SK-N-SH (cell line): ENCODE measurements at regions not wholly inside any gene's neighbourhood (a gene's known extent, or its start where the extent isn't known, plus 50 kb on each side); places are given as distances from the start of the nearest gene placed in this dataset.

Experiments
- CTCF ChIA-PET: fragments of 300-600, 350-600 bp; formaldehyde crosslinking; extraction: SDS; loops from one replicate; lab custom pipeline; 2021; lab: Yijun Ruan, JAX
- POLR2A ChIA-PET: fragments of 350-600 bp; sonication (Branson Sonifier 250); formaldehyde crosslinking; extraction: SDS; loops from one replicate; lab custom pipeline; 2020; ENCODE audit warnings: antibody characterized with exemption, inconsistent platforms; lab: Yijun Ruan, JAX
- DNase-seq: peaks from one replicate; pipeline ENCODE4 v3.0.0; 2012
- H2AFZ ChIP-seq: fragments of 200-600 bp; sonication (generic); 2 replicates; pipeline ENCODE4 v1.8.1; 2016; ENCODE audit warnings: antibody characterized with exemption, mild to moderate bottlenecking, low read depth
- H3F3A ChIP-seq: fragments of 200-600 bp; sonication (generic); replicated peaks from 2 replicates; pipeline ENCODE3; 2016; ENCODE audit warnings: antibody characterized with exemption, mild to moderate bottlenecking; ENCODE audit not compliant: insufficient read depth
- H3K27ac ChIP-seq, 2 experiments: fragments of 200-500 bp in 1 of 2; fragments of 200-600 bp in 1 of 2; sonication (Bioruptor generic) in 1 of 2; sonication (generic), shearing (Covaris generic) in 1 of 2; 2 replicates each; pipeline versions ENCODE4 v1.5.1 to v1.6.1; 2014 to 2016; ENCODE audit warnings: low read depth in 2 of 2, inconsistent platforms in 1 of 2, low read length in 1 of 2, mild to moderate bottlenecking in 1 of 2, mixed read lengths in 1 of 2
- H3K27me3 ChIP-seq: fragments of 200-600 bp; sonication (generic), shearing (Covaris generic); 2 replicates; pipeline ENCODE4 v1.6.1; 2016; ENCODE audit warnings: mixed run types; ENCODE audit not compliant: insufficient read depth
- H3K36me3 ChIP-seq, 2 experiments: fragments of 200-500 bp in 1 of 2; fragments of 200-600 bp in 1 of 2; sonication (Bioruptor generic) in 1 of 2; sonication (generic) in 1 of 2; replicated peaks in 1 of 2; 2 replicates each; pipeline versions ENCODE3 to v1.5.1; 2014 to 2016; ENCODE audit warnings: low read length in 1 of 2, mild to moderate bottlenecking in 1 of 2; ENCODE audit not compliant: insufficient read depth in 2 of 2, control insufficient read depth in 1 of 2
- H3K4me1 ChIP-seq, 2 experiments: fragments of 200-500 bp in 1 of 2; fragments of 200-600 bp in 1 of 2; sonication (Bioruptor generic) in 1 of 2; sonication (generic), shearing (Covaris generic) in 1 of 2; 2 replicates each; pipeline versions ENCODE4 v1.5.1 to v1.6.1; 2014 to 2016; ENCODE audit warnings: low read depth in 1 of 2, low read length in 1 of 2, mixed run types in 1 of 2; ENCODE audit not compliant: insufficient read depth in 2 of 2, control insufficient read depth in 1 of 2
- H3K4me2 ChIP-seq: fragments of 200-600 bp; sonication (generic), shearing (Covaris generic); 2 replicates; pipeline ENCODE4 v1.6.1; 2017; ENCODE audit warnings: mixed run types
- H3K4me3 ChIP-seq, 2 experiments: fragments of 200-500 bp in 1 of 2; fragments of 200-600 bp in 1 of 2; sonication (Bioruptor generic) in 1 of 2; sonication (generic), shearing (Covaris generic) in 1 of 2; 2 replicates each; pipeline versions ENCODE4 v1.5.1 to v1.8.1; 2014 to 2016; ENCODE audit warnings: low read depth in 2 of 2, inconsistent platforms in 1 of 2, low read length in 1 of 2, mild to moderate bottlenecking in 1 of 2, mixed read lengths in 1 of 2, moderate library complexity in 1 of 2
- H3K79me2 ChIP-seq: fragments of 200-600 bp; sonication (generic); 2 replicates; pipeline ENCODE4 v1.8.1; 2017; ENCODE audit warnings: mild to moderate bottlenecking; ENCODE audit not compliant: insufficient read depth
- H3K9ac ChIP-seq: fragments of 200-600 bp; sonication (generic); 2 replicates; pipeline ENCODE4 v1.6.1; 2017; ENCODE audit warnings: mixed run types
- H3K9me2 ChIP-seq: fragments of 200-600 bp; sonication (generic); 2 replicates; pipeline ENCODE4 v1.6.1; 2017; ENCODE audit warnings: mixed run types
- H3K9me3 ChIP-seq: fragments of 200-600 bp; sonication (generic); 2 replicates; pipeline ENCODE4 v1.6.1; 2017; ENCODE audit warnings: mixed run types, mild to moderate bottlenecking, moderate library complexity
- H4K20me1 ChIP-seq: fragments of 200-600 bp; sonication (generic); 2 replicates; pipeline ENCODE4 v1.6.1; 2017; ENCODE audit warnings: mild to moderate bottlenecking, mixed run types; ENCODE audit not compliant: insufficient read depth
- CHD2 ChIP-seq: fragments of 150-350 bp; IDR thresholded peaks from 2 replicates; pipeline ENCODE4 v1.6.1; 2018; ENCODE audit warnings: low read length; ENCODE audit not compliant: partially characterized antibody
- ELF1 ChIP-seq: IDR thresholded peaks from 2 replicates; pipeline ENCODE4 v1.4.0; 2012
- FOXJ3 ChIP-seq: sonication (generic); formaldehyde crosslinking; IDR thresholded peaks from 2 replicates; pipeline ENCODE4 v1.5.1; 2020; ENCODE audit warnings: mild to moderate bottlenecking, missing genetic modification reagents
- GABPA ChIP-seq: IDR thresholded peaks from 2 replicates; pipeline ENCODE4 v1.4.0; 2012; ENCODE audit warnings: low read depth, mild to moderate bottlenecking
- GATA2 ChIP-seq: sonication (generic); formaldehyde crosslinking; IDR thresholded peaks from 2 replicates; pipeline ENCODE4 v1.5.0; 2020; ENCODE audit warnings: mild to moderate bottlenecking, missing genetic modification reagents
- MAX ChIP-seq: IDR thresholded peaks from 2 replicates; pipeline ENCODE4 v1.4.0; 2012; ENCODE audit warnings: low read depth
- POLR2AphosphoS5 ChIP-seq: IDR thresholded peaks from 2 replicates; pipeline ENCODE4 v1.6.1; 2012; ENCODE audit warnings: low read depth, low read length
- RCOR1 ChIP-seq: fragments of 150-350 bp; IDR thresholded peaks from 2 replicates; pipeline ENCODE4 v1.6.1; 2017; ENCODE audit warnings: antibody characterized with exemption, low read length
- RXRA ChIP-seq: IDR thresholded peaks from 2 replicates; pipeline ENCODE4 v1.4.0; 2012; ENCODE audit warnings: low read depth, mild to moderate bottlenecking, borderline replicate concordance
- SIN3A ChIP-seq: IDR thresholded peaks from 2 replicates; pipeline ENCODE4 v1.6.1; 2012; ENCODE audit warnings: low read depth, mild to moderate bottlenecking, low read length, moderate library complexity, borderline replicate concordance
- SMC3 ChIP-seq: IDR thresholded peaks from 2 replicates; pipeline ENCODE4 v1.6.1; 2012; ENCODE audit warnings: low read depth, low read length, improper control_type of control experiment
- TAF1 ChIP-seq: IDR thresholded peaks from 2 replicates; pipeline ENCODE4 v1.6.1; 2012; ENCODE audit warnings: low read depth, mild to moderate bottlenecking, low read length, moderate library complexity, borderline replicate concordance
- TCF12 ChIP-seq: IDR thresholded peaks from 2 replicates; pipeline ENCODE4 v1.4.0; 2012
- TEAD4 ChIP-seq: IDR thresholded peaks from 2 replicates; pipeline ENCODE4 v1.4.0; 2012; ENCODE audit warnings: mild to moderate bottlenecking, borderline replicate concordance; ENCODE audit not compliant: insufficient read depth
- YY1 ChIP-seq: IDR thresholded peaks from 2 replicates; pipeline ENCODE4 v1.4.0; 2012; ENCODE audit warnings: low read depth, mild to moderate bottlenecking
- WGBS: methylation state at CpG from one replicate; pipeline ENCODE4 v1.1.6; 2017; ENCODE audit warnings: low lambda C conversion rate; 5-methylcytosine and 5-hydroxymethylcytosine counted together
- TF ChIP-seq, protein P1 (sequence below): IDR thresholded peaks from 2 replicates; pipeline ENCODE4 v1.6.1; 2012; ENCODE audit warnings: mild to moderate bottlenecking, low read depth, low read length, moderate library complexity
- TF ChIP-seq, protein P2 (sequence below): IDR thresholded peaks from 2 replicates; pipeline ENCODE4 v1.4.0; 2012; ENCODE audit warnings: low read depth, borderline replicate concordance
- TF ChIP-seq, protein P3 (sequence below): IDR thresholded peaks from 2 replicates; pipeline ENCODE4; 2012

DNA sequence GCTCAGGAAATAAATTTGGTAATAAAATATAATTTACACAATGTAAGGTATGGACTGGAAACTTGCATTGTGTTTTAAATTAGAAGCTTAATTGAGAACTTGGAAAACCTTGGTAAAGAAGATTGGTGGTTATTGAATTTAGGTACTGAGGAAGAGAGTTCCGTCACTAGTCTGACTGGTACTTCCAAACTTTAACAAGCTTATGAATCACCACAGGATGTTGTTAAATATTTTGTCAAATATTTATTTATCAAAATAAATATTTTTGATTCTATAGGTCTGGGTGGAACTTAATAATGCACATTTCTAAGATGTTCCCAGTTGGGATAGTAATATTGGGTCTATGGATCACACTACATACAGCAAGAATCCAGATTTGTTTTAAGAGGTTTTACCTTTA, 992.2 kb downstream of the ARAP2 start:
- H3K4me1 ChIP-seq = no peaks in the 10 kb centered on the region
- POLR2A ChIA-PET = no interaction called here
- no peak overlapping the region for H3K4me3 ChIP-seq
- no peaks in the 10 kb centered on the region for H3K36me3 ChIP-seq
- no peak overlapping the region for H3K4me2 ChIP-seq
- H3K9me3 ChIP-seq = no peaks in the 10 kb centered on the region
- CTCF ChIA-PET = no interaction called here
- H3F3A ChIP-seq = no peaks in the 10 kb centered on the region
- DNase-seq = no peak
- no peaks in the 10 kb centered on the region for H3K27me3 ChIP-seq
- H3K27ac ChIP-seq = no peak overlapping the region
- no peak overlapping the region for H2AFZ ChIP-seq
- H4K20me1 ChIP-seq = no peaks in the 10 kb centered on the region
- no peak overlapping the region for H3K9ac ChIP-seq
- H3K9me2 ChIP-seq = no peaks in the 10 kb centered on the region
- TF ChIP-seq MAX (no peak), YY1 (no peak), GABPA (no peak), TEAD4 (no peak), RCOR1 (no peak), CHD2 (no peak), POLR2AphosphoS5 (no peak), TAF1 (no peak), FOXJ3 (CRISPR knock-in tag) (no peak), ELF1 (no peak), GATA2 (CRISPR knock-in tag) (no peak), TCF12 (no peak), SMC3 (no peak), SIN3A (no peak), RXRA (no peak)
- TF ChIP-seq, protein P1, sequence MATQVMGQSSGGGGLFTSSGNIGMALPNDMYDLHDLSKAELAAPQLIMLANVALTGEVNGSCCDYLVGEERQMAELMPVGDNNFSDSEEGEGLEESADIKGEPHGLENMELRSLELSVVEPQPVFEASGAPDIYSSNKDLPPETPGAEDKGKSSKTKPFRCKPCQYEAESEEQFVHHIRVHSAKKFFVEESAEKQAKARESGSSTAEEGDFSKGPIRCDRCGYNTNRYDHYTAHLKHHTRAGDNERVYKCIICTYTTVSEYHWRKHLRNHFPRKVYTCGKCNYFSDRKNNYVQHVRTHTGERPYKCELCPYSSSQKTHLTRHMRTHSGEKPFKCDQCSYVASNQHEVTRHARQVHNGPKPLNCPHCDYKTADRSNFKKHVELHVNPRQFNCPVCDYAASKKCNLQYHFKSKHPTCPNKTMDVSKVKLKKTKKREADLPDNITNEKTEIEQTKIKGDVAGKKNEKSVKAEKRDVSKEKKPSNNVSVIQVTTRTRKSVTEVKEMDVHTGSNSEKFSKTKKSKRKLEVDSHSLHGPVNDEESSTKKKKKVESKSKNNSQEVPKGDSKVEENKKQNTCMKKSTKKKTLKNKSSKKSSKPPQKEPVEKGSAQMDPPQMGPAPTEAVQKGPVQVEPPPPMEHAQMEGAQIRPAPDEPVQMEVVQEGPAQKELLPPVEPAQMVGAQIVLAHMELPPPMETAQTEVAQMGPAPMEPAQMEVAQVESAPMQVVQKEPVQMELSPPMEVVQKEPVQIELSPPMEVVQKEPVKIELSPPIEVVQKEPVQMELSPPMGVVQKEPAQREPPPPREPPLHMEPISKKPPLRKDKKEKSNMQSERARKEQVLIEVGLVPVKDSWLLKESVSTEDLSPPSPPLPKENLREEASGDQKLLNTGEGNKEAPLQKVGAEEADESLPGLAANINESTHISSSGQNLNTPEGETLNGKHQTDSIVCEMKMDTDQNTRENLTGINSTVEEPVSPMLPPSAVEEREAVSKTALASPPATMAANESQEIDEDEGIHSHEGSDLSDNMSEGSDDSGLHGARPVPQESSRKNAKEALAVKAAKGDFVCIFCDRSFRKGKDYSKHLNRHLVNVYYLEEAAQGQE = no peak
- TF ChIP-seq, protein P2, sequence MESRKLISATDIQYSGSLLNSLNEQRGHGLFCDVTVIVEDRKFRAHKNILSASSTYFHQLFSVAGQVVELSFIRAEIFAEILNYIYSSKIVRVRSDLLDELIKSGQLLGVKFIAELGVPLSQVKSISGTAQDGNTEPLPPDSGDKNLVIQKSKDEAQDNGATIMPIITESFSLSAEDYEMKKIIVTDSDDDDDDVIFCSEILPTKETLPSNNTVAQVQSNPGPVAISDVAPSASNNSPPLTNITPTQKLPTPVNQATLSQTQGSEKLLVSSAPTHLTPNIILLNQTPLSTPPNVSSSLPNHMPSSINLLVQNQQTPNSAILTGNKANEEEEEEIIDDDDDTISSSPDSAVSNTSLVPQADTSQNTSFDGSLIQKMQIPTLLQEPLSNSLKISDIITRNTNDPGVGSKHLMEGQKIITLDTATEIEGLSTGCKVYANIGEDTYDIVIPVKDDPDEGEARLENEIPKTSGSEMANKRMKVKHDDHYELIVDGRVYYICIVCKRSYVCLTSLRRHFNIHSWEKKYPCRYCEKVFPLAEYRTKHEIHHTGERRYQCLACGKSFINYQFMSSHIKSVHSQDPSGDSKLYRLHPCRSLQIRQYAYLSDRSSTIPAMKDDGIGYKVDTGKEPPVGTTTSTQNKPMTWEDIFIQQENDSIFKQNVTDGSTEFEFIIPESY = no peak
- TF ChIP-seq, protein P3, sequence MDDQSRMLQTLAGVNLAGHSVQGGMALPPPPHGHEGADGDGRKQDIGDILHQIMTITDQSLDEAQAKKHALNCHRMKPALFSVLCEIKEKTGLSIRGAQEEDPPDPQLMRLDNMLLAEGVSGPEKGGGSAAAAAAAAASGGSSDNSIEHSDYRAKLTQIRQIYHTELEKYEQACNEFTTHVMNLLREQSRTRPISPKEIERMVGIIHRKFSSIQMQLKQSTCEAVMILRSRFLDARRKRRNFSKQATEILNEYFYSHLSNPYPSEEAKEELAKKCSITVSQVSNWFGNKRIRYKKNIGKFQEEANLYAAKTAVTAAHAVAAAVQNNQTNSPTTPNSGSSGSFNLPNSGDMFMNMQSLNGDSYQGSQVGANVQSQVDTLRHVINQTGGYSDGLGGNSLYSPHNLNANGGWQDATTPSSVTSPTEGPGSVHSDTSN = no peak
- H3K79me2 ChIP-seq = no peaks in the 10 kb centered on the region
- 74% methylated on average over 1 of the region's 1 CpG for WGBS
